ENCODE measurements at regions not wholly inside any gene's neighbourhood (a gene's known extent, or its start where the extent isn't known, plus 50 kb on each side); places are given as distances from the start of the nearest gene placed in this dataset.
"Not testable (repeated sequence)": the region's sequence is repeated elsewhere in the genome, so short reads cannot be mapped to it uniquely, and the experiment has no call there.

DNA sequence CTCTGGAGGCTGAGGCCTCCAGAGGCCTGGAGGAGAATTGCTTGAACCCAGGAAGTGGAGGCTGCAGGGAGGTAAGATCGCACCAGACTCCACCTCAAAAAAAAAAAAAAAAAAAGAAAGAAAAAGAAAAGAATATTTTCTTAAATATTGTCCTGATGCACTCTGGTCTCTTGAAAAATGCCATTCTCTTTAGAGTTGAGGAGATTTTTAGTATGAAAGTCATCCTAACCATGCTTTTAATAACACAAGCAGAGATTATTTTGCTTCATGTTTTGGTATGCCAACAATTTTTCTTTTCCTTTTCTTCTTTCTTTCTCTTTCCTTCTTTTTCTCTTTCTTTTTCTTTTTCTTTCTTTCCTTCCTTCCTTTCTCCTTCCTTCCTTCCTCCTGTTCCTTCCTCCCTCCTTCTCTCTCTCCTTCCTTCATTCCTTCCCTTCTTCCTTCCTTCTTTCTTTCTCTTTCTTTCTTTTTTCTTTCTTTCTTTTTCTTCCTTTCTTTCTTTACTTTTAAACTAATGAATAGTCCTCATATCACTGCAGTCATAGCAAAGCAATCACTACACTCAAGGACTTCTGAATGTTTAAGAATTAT is 116.9 kb upstream of the CCNH start:
- DNase-seq, result no peak

DNA sequence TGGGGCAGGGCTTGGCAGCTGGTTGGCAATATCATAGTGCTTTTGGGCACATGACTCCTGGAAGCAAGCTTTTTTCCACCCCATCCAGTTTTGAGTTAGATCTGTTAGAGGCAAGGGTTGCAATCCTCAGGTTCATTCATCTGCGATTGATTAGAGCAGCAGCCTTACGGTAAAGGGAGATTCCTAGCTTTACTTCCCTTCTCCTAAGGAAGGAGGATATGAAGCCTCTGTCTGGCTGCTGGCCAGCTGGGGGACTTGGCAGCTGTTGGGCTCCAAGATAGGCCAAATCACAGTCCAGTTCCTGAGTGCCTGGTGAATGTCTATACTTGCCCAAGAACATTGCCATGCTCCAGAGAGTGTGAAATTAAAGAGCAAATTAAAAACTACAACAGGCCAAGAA is 113.4 kb upstream of the CCNH start:
- DNase-seq, result no peak

DNA sequence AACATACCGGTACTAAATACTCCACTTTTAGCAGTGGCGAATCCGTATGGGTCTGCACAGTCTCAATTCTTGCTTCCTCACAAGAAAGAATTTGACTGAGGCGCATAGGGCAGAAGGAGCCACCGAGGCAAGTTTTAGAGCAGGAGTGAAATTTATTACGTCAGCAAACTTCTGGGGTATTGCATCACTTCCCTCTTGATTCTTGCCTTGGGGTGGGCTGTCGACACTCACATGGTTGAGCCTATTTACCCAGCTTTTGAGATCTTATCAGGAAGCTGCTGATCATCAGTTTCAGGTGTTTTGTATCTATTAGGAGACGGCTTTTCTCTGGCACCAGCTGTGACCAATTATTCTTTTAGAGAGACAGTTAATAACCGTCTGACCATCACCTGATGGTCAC is 111.5 kb upstream of the CCNH start:
- no peak for DNase-seq

DNA sequence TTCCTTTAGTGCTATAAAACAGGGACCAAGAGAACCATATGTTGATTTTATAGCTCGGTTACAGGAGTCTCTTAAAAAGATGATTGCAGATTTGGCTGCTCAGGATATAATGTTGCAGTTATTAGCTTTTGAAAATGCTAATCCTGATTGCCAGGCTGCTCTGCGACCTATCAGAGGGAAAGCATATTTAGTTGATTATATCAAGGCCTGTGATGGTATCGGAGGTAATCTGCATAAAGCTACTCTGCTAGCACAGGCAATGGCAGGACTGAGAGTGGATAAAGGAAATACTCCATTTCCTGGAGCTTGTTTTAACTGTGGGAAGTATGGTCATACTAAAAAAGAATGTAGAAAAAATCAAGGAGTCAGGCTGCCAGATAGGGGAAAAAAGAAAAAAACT is 99.0 kb upstream of the CCNH start:
- DNase-seq, result not testable (repeated sequence)

GRCh38 chr5:87503004-87503403 is 90.3 kb upstream of the CCNH start:
- DNase-seq, result no peak

- no peak for DNase-seq
Observed at GRCh38 chr5:87499478-87500410, 87.0 kb upstream of the CCNH start.

Data from left kidney (tissue), 1 donor.